ENCODE measurements at regions not wholly inside any gene's neighbourhood (a gene's known extent, or its start where the extent isn't known, plus 50 kb on each side); places are given as distances from the start of the nearest gene placed in this dataset.

GRCh38 chr4:141340458-141340857 lies 119.8 kb downstream of the ZNF330 start:
- no peak for DNase-seq (ENCODE audit: low read depth)
- no peak overlapping the region for H3K4me3 ChIP-seq (ENCODE audit: low read depth, low read length)
- TF ChIP-seq CTCF (IDR thresholded peaks at IDR 0.05; ENCODE audit: insufficient read depth, low read depth, low read length): no peak

DNA sequence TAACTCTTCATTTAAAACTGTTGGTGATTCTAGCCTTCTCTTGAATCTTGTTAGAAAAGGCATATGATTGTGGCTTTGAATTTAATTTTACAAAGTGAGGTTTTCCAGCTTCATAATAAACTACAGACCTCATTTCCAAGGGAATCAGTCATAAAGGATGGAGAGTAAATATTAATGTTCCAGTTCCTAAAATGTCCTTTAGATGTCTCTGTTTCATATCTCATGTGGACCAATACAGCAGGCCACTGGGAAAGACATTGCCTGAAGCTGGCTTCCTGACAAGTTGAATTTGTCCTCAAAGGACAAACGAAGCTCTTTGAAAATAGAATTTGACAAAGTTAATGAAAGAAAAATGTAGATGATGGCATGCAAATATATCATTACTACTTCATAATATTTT lies 125.4 kb downstream of the ZNF330 start:
- peak; percentile 59 for TF ChIP-seq CTCF (IDR thresholded peaks at IDR 0.05; ENCODE audit: insufficient read depth, low read depth, low read length)
- no peak overlapping the region for H3K4me3 ChIP-seq (ENCODE audit: low read depth, low read length)
- DNase-seq (ENCODE audit: low read depth): peak; percentile 77

GRCh38 chr4:141347684-141348083 lies 127.0 kb downstream of the ZNF330 start:
- no peak for TF ChIP-seq CTCF (IDR thresholded peaks at IDR 0.05; ENCODE audit: insufficient read depth, low read depth, low read length)
- H3K4me3 ChIP-seq (ENCODE audit: low read depth, low read length): no peak overlapping the region
- peak; percentile 38 for DNase-seq (ENCODE audit: low read depth)

- TF ChIP-seq CTCF (IDR thresholded peaks at IDR 0.05; ENCODE audit: insufficient read depth, low read depth, low read length): no peak
- peak; percentile 80 for DNase-seq (ENCODE audit: low read depth)
- H3K4me3 ChIP-seq (ENCODE audit: low read depth, low read length): no peak overlapping the region
Observed at GRCh38 chr4:141348125-141348524, 127.4 kb downstream of the ZNF330 start.

DNA sequence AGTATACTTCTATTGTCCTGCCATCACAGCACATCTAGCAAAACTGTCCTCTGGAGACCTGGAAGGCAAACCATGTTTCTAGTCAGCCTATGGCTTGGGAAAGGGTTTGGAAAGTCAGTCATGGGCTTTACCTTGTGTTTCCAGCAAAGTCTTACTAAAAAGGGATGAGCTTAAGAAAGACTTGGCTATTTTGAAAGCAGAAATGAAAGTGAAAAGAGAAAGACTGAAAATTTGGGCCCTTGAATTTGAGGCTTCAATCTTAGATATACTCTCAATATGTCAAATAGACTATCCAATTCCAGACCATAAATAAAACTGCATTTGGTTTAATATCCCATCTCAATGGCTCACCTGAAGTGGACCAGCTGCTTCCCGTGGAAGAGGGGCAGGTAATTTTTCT lies 127.9 kb downstream of the ZNF330 start:
- no peak for DNase-seq (ENCODE audit: low read depth)
- no peak overlapping the region for H3K4me3 ChIP-seq (ENCODE audit: low read depth, low read length)
- TF ChIP-seq CTCF (IDR thresholded peaks at IDR 0.05; ENCODE audit: insufficient read depth, low read depth, low read length): no peak

GRCh38 chr4:141349236-141349635 lies 128.5 kb downstream of the ZNF330 start:
- TF ChIP-seq CTCF (IDR thresholded peaks at IDR 0.05; ENCODE audit: insufficient read depth, low read depth, low read length): no peak

DNA sequence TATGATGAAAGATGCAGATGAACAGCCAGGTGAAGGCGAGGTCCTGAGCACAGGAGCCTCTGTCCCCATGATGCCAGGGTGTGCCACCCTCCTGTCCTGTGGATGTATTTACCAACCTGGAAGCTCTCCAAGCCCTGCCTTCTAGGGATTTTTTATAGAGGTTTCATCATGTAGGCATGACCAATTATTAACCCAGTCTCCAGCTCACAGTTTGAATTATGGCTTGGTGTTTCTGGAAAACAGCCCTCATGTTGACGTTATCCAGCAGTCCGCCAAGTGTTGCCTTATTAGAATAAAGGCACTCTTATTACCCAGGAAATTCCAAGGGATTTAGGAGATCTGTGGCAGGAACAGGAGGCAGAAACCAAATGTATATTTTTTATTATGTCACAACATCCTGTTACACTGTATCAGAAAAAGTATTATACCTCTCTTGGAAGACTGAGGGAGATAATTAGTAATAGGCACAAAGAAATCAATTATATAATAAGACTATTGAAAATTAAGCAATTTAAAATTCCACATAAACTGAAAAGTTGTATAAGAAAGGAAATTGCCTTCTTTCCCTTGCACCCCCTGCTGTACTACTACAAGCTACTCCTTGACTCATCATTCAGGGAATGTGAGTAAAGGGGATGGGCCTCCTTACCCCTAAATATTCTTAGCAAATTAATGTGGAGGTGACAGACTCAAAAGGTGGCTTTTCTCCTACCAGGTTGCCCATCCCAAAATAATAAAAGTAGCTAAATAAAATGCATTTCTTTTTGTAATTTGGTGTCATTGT lies 129.6 kb downstream of the ZNF330 start:
- DNase-seq (ENCODE audit: low read depth): peak; percentile 95
- TF ChIP-seq CTCF (IDR thresholded peaks at IDR 0.05; ENCODE audit: insufficient read depth, low read depth, low read length): peak; percentile 4
- H3K4me3 ChIP-seq (ENCODE audit: low read depth, low read length): no peak overlapping the region

More at GRCh38 chr4:141349236-141349635, 128.5 kb downstream of the ZNF330 start:
- no peak overlapping the region for H3K4me3 ChIP-seq (ENCODE audit: low read depth, low read length)
- no peak for DNase-seq (ENCODE audit: low read depth)

Data from fibroblast of villous mesenchyme (primary cell).